NCI-H69 (cell line): ENCODE measurements at regions not wholly inside any gene's neighbourhood (a gene's known extent, or its start where the extent isn't known, plus 50 kb on each side); places are given as distances from the start of the nearest gene placed in this dataset.
A peak's percentile ranks its signal among the peaks of the same experiment; 100 is the strongest.

Source experiments
- DNase-seq: peaks from one replicate; lab custom pipeline; 2025; lab: John Stamatoyannopoulos, UW

GRCh38 chr13:52975969-52976368 is 52.6 kb upstream of the OLFM4 start:
- DNase-seq: peak; percentile 83

GRCh38 chr13:52975161-52975560 is 53.5 kb upstream of the OLFM4 start:
- no peak for DNase-seq

- no peak for DNase-seq
These were observed 53.9 kb upstream of the OLFM4 start for GRCh38 chr13:52974711-52975110.

GRCh38 chr13:52969373-52969772 is 59.2 kb upstream of the OLFM4 start:
- peak; percentile 77 for DNase-seq

- DNase-seq: peak; percentile 93
These were observed 60.4 kb upstream of the OLFM4 start for GRCh38 chr13:52968074-52968700.

GRCh38 chr13:52961987-52962386 is 66.6 kb upstream of the OLFM4 start:
- no peak for DNase-seq

- no peak for DNase-seq
These were observed 67.2 kb upstream of the OLFM4 start for GRCh38 chr13:52961256-52961910.

- DNase-seq: peak; percentile 78
These were observed 73.1 kb upstream of the OLFM4 start for GRCh38 chr13:52955472-52955874.

GRCh38 chr13:52954838-52955237 is 73.8 kb upstream of the OLFM4 start:
- no peak for DNase-seq

GRCh38 chr13:52950436-52950956 is 78.1 kb upstream of the OLFM4 start:
- no peak for DNase-seq

- DNase-seq: no peak
These were observed 78.9 kb upstream of the OLFM4 start for GRCh38 chr13:52949742-52950141.

- no peak for DNase-seq
These were observed 79.6 kb upstream of the OLFM4 start for GRCh38 chr13:52949044-52949443.

GRCh38 chr13:52947921-52948373 is 80.7 kb upstream of the OLFM4 start:
- peak; percentile 29 for DNase-seq

- no peak for DNase-seq
These were observed 83.3 kb upstream of the OLFM4 start for GRCh38 chr13:52945348-52945747.

GRCh38 chr13:52944697-52945096 is 83.9 kb upstream of the OLFM4 start:
- no peak for DNase-seq

- DNase-seq: peak; percentile 29
These were observed 89.6 kb upstream of the PCDH8 start for GRCh38 chr13:52938065-52938464.

- no peak for DNase-seq
These were observed 88.4 kb upstream of the PCDH8 start for GRCh38 chr13:52936806-52937205.

- DNase-seq: no peak
These were observed 85.8 kb upstream of the PCDH8 start for GRCh38 chr13:52934258-52934657.

- DNase-seq: no peak
These were observed 85.2 kb upstream of the PCDH8 start for GRCh38 chr13:52933547-52934210.

- no peak for DNase-seq
These were observed 84.7 kb upstream of the PCDH8 start for GRCh38 chr13:52933099-52933498.

- DNase-seq: no peak
These were observed 84.2 kb upstream of the PCDH8 start for GRCh38 chr13:52932649-52933048.

GRCh38 chr13:52931539-52932431 is 83.3 kb upstream of the PCDH8 start:
- DNase-seq: peak; percentile 78
